Uterus (tissue), 3 donors: ENCODE measurements at regions not wholly inside any gene's neighbourhood (a gene's known extent, or its start where the extent isn't known, plus 50 kb on each side); places are given as distances from the start of the nearest gene placed in this dataset.

ENCODE experiments used
- DNase-seq, 2 donors: peaks; one replicate each; pipeline ENCODE4 v3.0.0-alpha.2; 2019 to 2020
- H3K27ac ChIP-seq, 2 donors: fragments of 200-600 bp; sonication (generic); 1 replicate in 1 of 2; 2 replicates in 1 of 2; pipeline ENCODE4 v1.5.1; 2016 to 2018
- H3K27me3 ChIP-seq, 2 donors: fragments of 200-600 bp; sonication (generic); one replicate each; pipeline ENCODE4 v1.5.1; 2018 to 2019; ENCODE audit warnings: control low read depth in 1 of 2
- H3K36me3 ChIP-seq, 2 donors: fragments of 200-600 bp; sonication (generic); one replicate each; pipeline ENCODE4 v1.5.1; 2019; ENCODE audit warnings: control low read depth in 1 of 2
- H3K4me1 ChIP-seq, 2 donors: fragments of 200-600 bp; sonication (generic); one replicate each; pipeline ENCODE4 v1.5.1; 2018 to 2019; ENCODE audit warnings: control low read depth in 1 of 2
- H3K4me3 ChIP-seq, 2 donors: fragments of 200-600 bp; sonication (generic); 1 replicate in 1 of 2; 2 replicates in 1 of 2; pipeline ENCODE4 v1.5.1; 2018 to 2019; ENCODE audit warnings: mild to moderate bottlenecking in 1 of 2
- H3K9me3 ChIP-seq, 2 donors: fragments of 200-600 bp; sonication (generic); one replicate each; pipeline ENCODE4 v1.5.1; 2019; ENCODE audit warnings: control low read depth in 1 of 2
- CTCF ChIP-seq, 4 experiments: fragments of 200-600 bp in 2 of 4; fragments of 450-650 bp in 2 of 4; sonication (generic) in 2 of 4; IDR thresholded peaks; one replicate each; pipeline ENCODE4 v1.5.1; 2016 to 2019; ENCODE audit warnings: antibody characterized with exemption in 4 of 4, mild to moderate bottlenecking in 2 of 4, moderate library complexity in 1 of 4
- POLR2A ChIP-seq, 2 donors: fragments of 450-650 bp; IDR thresholded peaks; one replicate each; pipeline ENCODE4 v1.6.1; 2016; ENCODE audit warnings: antibody characterized with exemption in 2 of 2, mild to moderate bottlenecking in 1 of 2, moderate library complexity in 1 of 2
- intact Hi-C: fragments of 100-400 bp; cut with DNase I; formaldehyde crosslinking; loops from one replicate; pipeline ENCODE4 v1.15.1; 2023; ENCODE audit warnings: low total_unique reads
- donor health status: DM: yes; HTN: yes; CAD: no.

- H3K36me3 ChIP-seq: no peaks in the 10 kb centered on the region
- DNase-seq: no peak
- no peak overlapping the region for H3K4me3 ChIP-seq
- TF ChIP-seq POLR2A (IDR thresholded peaks at IDR 0.05) (no peak), CTCF (IDR thresholded peaks at IDR 0.05) (no peak)
- H3K4me1 ChIP-seq: no peaks in the 10 kb centered on the region
- no peaks in the 10 kb centered on the region for H3K27me3 ChIP-seq
- intact Hi-C loops: no loop called here
- H3K9me3 ChIP-seq: no peaks in the 10 kb centered on the region
- H3K27ac ChIP-seq: no peak overlapping the region
These were observed 249.5 kb downstream of the RPS24 start for GRCh38 chr10:78283069-78283682.

- Histone ChIP-seq H3K36me3 (no peaks in the 10 kb centered on the region), H3K4me1 (no peaks in the 10 kb centered on the region), H3K4me3 (no peak overlapping the region), H3K27me3 (no peaks in the 10 kb centered on the region), H3K9me3 (no peaks in the 10 kb centered on the region), H3K27ac (no peak overlapping the region)
- intact Hi-C loops: no loop called here
- DNase-seq: no peak
- TF ChIP-seq CTCF (IDR thresholded peaks at IDR 0.05) (no peak), POLR2A (IDR thresholded peaks at IDR 0.05) (no peak)
These were observed 250.7 kb downstream of the RPS24 start for GRCh38 chr10:78284381-78284780.

GRCh38 chr10:78285226-78285625 lies 251.6 kb downstream of the RPS24 start:
- H3K9me3 ChIP-seq: no peaks in the 10 kb centered on the region
- no peaks in the 10 kb centered on the region for H3K27me3 ChIP-seq
- no peaks in the 10 kb centered on the region for H3K36me3 ChIP-seq
- H3K27ac ChIP-seq: no peak overlapping the region
- intact Hi-C loops: no loop called here
- TF ChIP-seq CTCF (IDR thresholded peaks at IDR 0.05): no peak
- no peak for TF ChIP-seq POLR2A (IDR thresholded peaks at IDR 0.05)
- no peaks in the 10 kb centered on the region for H3K4me1 ChIP-seq
- H3K4me3 ChIP-seq: no peak overlapping the region
- no peak for DNase-seq

- Histone ChIP-seq H3K36me3 (no peaks in the 10 kb centered on the region), H3K4me3 (no peak overlapping the region), H3K4me1 (no peaks in the 10 kb centered on the region), H3K9me3 (no peaks in the 10 kb centered on the region), H3K27ac (peak overlapping the region in 1 of 2 donors; percentile 24), H3K27me3 (no peaks in the 10 kb centered on the region)
- intact Hi-C loops: no loop called here
- no peak for DNase-seq
- TF ChIP-seq CTCF (IDR thresholded peaks at IDR 0.05) (no peak), POLR2A (IDR thresholded peaks at IDR 0.05) (no peak)
These were observed 252.5 kb downstream of the RPS24 start for GRCh38 chr10:78286186-78286585.

GRCh38 chr10:78286668-78287067 lies 253.0 kb downstream of the RPS24 start:
- no peak for TF ChIP-seq POLR2A (IDR thresholded peaks at IDR 0.05)
- no peaks in the 10 kb centered on the region for H3K4me1 ChIP-seq
- no peak overlapping the region for H3K27ac ChIP-seq
- intact Hi-C loops: no loop called here
- no peaks in the 10 kb centered on the region for H3K36me3 ChIP-seq
- no peaks in the 10 kb centered on the region for H3K9me3 ChIP-seq
- no peak for DNase-seq
- H3K27me3 ChIP-seq: no peaks in the 10 kb centered on the region
- no peak overlapping the region for H3K4me3 ChIP-seq

- DNase-seq: no peak
- Histone ChIP-seq H3K36me3 (no peaks in the 10 kb centered on the region), H3K4me3 (no peak overlapping the region), H3K27me3 (no peaks in the 10 kb centered on the region), H3K9me3 (no peaks in the 10 kb centered on the region), H3K4me1 (no peaks in the 10 kb centered on the region), H3K27ac (no peak overlapping the region)
- no peak for TF ChIP-seq POLR2A (IDR thresholded peaks at IDR 0.05)
- no peak for TF ChIP-seq CTCF (IDR thresholded peaks at IDR 0.05)
- intact Hi-C loops: no loop called here
These were observed 254.0 kb downstream of the RPS24 start for GRCh38 chr10:78287618-78288017.
